Heart left ventricle (tissue), 16 donors: ENCODE measurements at regions not wholly inside any gene's neighbourhood (a gene's known extent, or its start where the extent isn't known, plus 50 kb on each side); places are given as distances from the start of the nearest gene placed in this dataset.

Source experiments
- ATAC-seq, 4 donors: fragments of 200-7000 bp; cut with Tn5 transposase; one replicate each; pipeline ENCODE4 v1.9.1; 2020 to 2022; ENCODE audit warnings: moderate library complexity in 4 of 4, mild to moderate bottlenecking in 3 of 4, moderate number of reproducible peaks in 1 of 4
- DNase-seq, 5 donors: peaks; one replicate each; pipeline ENCODE4 v3.0.0-alpha.2; 2020
- H3K27ac ChIP-seq, 12 donors: fragments of 200-600 bp; sonication (generic) in 4 of 12; one replicate each; pipeline versions ENCODE4 v1.5.0 to v1.8.0; 2016 to 2022; ENCODE audit warnings: mild to moderate bottlenecking in 2 of 12
- H3K27me3 ChIP-seq, 9 donors: fragments of 200-600 bp; sonication (generic) in 2 of 9; one replicate each; pipeline versions ENCODE4 v1.5.1 to v1.8.0; 2016 to 2022; ENCODE audit warnings: mild to moderate bottlenecking in 3 of 9
- H3K36me3 ChIP-seq, 9 donors: fragments of 200-600 bp; sonication (generic) in 2 of 9; one replicate each; pipeline versions ENCODE4 v1.5.0 to v1.8.0; 2018 to 2022; ENCODE audit warnings: mild to moderate bottlenecking in 2 of 9
- H3K4me1 ChIP-seq, 12 donors: fragments of 200-600 bp; sonication (generic) in 4 of 12; one replicate each; pipeline versions ENCODE4 v1.5.0 to v1.8.0; 2016 to 2022; ENCODE audit warnings: mild to moderate bottlenecking in 3 of 12
- H3K4me3 ChIP-seq, 12 donors: fragments of 200-600 bp; sonication (generic) in 4 of 12; one replicate each; pipeline versions ENCODE4 v1.5.0 to v1.8.0; 2017 to 2022; ENCODE audit warnings: mild to moderate bottlenecking in 9 of 12, moderate library complexity in 4 of 12
- H3K9me3 ChIP-seq, 12 donors: fragments of 200-600 bp; sonication (generic) in 4 of 12; one replicate each; pipeline versions ENCODE4 v1.5.0 to v1.8.0; 2016 to 2022; ENCODE audit warnings: mild to moderate bottlenecking in 1 of 12
- POLR2A ChIP-seq, 2 donors: fragments of 450-650 bp; IDR thresholded peaks; one replicate each; pipeline ENCODE4 v1.6.1; 2017; ENCODE audit warnings: antibody characterized with exemption in 2 of 2, mild to moderate bottlenecking in 2 of 2, moderate library complexity in 2 of 2
- WGBS, 4 donors: extraction: QIAGEN DNeasy Blood & Tissue Kit in 2 of 4; methylation state at CpG; one replicate each; pipeline versions ENCODE4 v1.1.5 to v1.1.7; 2013 to 2018; 5-methylcytosine and 5-hydroxymethylcytosine counted together
- intact Hi-C, 10 donors: fragments of 100-400 bp; cut with DNase I; formaldehyde crosslinking; loops; one replicate each; pipeline versions ENCODE4 v1.11.1 to v1.14.2; 2022
- TF ChIP-seq, protein P1 (sequence below), 12 donors: fragments of 200-600 bp; sonication (generic) in 4 of 12; IDR thresholded peaks; one replicate each; pipeline versions ENCODE4 v1.5.0 to v1.8.0; 2018 to 2022; ENCODE audit warnings: antibody characterized with exemption in 12 of 12, mild to moderate bottlenecking in 5 of 12
- donor health status: ischemic (EF 13 %, LVEDD 7.1; RV severe dilation, severe dysfunction).
- donor health status: healthy with polysubstance abuse.
- donor health status: DM: no; HTN: yes; CAD: no.
- donor health status: DM: no; HTN: no; CAD: no.
- donor health status: ischemic (EF 25% LVEDD 6.9; RV normal size, moderate dysfunction).
- donor health status: ischemic (EF 25% LVEDD 5.7; RV mildly dilated, moderate dysfunction).
- donor health status: healthy.
- donor health status: DM: yes; HTN: yes; CAD: no.
- donor health status: ischemic (EF 35%, LVEDD 5.7; RV mildly dilated, moderate dysfunction).
- donor health status: nonischemic (EF 11% LVEDD 7.7; RV severe dilation, severe dysfunction).
- donor health status: DM: yes; HTN: yes; CAD: no.
- donor health status: PGD.
- donor health status: ischemic (EF 29% LVEDD 5.4; RV normal size, mild dysfunction).
- donor health status: nonischemic (EF 23%, LVEDD 6.1; RV moderate dilation, normal function).

DNA sequence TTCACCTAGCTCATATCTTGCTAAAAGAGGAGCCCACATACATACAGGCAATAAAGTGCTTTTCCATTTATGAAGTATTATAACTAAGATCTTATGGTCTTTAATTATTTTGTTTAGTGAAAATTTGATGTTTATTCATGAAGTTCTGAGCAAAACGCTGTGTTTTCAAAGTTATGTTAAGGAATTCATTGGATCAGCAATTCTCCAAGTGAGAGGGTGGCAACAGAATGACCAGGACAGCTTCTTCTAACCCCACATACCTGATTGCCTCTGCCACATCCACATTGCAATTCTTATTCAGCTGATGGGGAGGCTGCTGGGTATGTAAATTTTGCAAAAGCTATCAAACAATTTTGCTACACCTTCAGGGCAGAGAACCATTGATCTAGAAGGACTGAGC is 116.8 kb downstream of the OGFRL1 start:
- H3K4me1 ChIP-seq = peaks cover 5 to 79% (median 51%) of the 10 kb centered on the region in 12 donors
- DNase-seq (no peak), ATAC-seq (no peak)
- no peaks in the 10 kb centered on the region for H3K27me3 ChIP-seq
- H3K36me3 ChIP-seq = peaks cover 0 to 21% (median 0%) of the 10 kb centered on the region in 9 donors
- intact Hi-C loops = no loop called here
- H3K4me3 ChIP-seq = no peak overlapping the region
- TF ChIP-seq POLR2A (IDR thresholded peaks at IDR 0.05) = no peak
- TF ChIP-seq, protein P1, sequence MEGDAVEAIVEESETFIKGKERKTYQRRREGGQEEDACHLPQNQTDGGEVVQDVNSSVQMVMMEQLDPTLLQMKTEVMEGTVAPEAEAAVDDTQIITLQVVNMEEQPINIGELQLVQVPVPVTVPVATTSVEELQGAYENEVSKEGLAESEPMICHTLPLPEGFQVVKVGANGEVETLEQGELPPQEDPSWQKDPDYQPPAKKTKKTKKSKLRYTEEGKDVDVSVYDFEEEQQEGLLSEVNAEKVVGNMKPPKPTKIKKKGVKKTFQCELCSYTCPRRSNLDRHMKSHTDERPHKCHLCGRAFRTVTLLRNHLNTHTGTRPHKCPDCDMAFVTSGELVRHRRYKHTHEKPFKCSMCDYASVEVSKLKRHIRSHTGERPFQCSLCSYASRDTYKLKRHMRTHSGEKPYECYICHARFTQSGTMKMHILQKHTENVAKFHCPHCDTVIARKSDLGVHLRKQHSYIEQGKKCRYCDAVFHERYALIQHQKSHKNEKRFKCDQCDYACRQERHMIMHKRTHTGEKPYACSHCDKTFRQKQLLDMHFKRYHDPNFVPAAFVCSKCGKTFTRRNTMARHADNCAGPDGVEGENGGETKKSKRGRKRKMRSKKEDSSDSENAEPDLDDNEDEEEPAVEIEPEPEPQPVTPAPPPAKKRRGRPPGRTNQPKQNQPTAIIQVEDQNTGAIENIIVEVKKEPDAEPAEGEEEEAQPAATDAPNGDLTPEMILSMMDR (IDR thresholded peaks at IDR 0.05) = no peak
- WGBS, 4 donors = 74 to 86% (median 79%) methylated on average over 1 of the region's 1 CpG
- peak overlapping the region in 8 of 12 donors; percentile 16 to 70 (median 59) for H3K27ac ChIP-seq
- no peaks in the 10 kb centered on the region for H3K9me3 ChIP-seq

DNA sequence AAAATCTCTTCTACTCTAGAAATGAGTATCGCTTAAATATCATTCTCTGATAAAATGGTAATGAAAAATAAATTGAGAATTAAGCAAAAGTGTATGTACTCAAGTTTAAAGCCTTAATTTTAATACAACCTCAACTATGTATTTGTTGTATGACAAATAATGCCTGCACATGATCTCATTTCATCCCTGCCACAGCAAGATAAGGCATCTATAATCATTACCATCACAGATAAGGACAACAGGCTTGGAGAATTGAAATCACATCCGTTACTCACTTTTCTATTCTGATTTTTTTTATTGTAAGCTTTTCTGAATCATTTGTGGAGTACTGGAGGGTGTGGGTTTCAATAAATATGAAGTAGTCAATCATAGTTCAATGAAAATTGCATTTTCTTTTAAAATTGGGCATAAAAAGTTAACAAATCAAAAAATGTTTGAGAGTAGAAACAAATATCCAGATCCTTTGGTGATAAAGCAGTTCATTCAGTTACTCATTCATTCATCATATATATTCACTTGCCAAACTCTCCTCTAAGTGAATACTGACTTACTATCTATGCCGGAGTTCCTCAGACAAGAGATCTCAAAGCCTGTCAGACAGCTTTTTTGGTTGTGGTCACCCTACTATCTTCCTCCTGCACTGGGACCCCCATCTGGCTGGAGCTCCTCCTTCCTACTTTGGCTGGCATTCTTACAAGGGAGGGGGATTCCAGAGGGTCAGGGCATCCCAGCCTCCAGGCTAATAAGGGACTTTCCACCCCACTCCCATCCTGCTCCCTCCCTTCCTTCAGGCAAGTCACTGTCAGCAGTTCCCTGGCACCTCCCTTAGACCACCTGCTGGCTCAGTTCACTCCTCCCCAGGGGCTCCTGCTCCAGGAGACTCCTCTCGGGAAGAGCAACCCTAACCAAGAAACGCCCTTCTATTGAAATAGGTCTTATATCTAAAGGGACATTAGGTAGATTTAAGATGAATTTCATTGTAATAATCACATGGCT is 118.6 kb downstream of the OGFRL1 start:
- DNase-seq (no peak), ATAC-seq (peak in 1 of 4 donors; percentile 52)
- 66 to 74% (median 68%) methylated on average over 5 of the region's 5 CpGs for WGBS, 4 donors
- TF ChIP-seq, protein P1 (IDR thresholded peaks at IDR 0.05) = no peak
- Histone ChIP-seq H3K9me3 (no peaks in the 10 kb centered on the region), H3K27ac (peak overlapping the region in 1 of 12 donors; percentile 11), H3K4me3 (no peak overlapping the region), H3K27me3 (no peaks in the 10 kb centered on the region), H3K36me3 (peaks cover 0 to 25% (median 0%) of the 10 kb centered on the region in 9 donors), H3K4me1 (peaks cover 3 to 85% (median 58%) of the 10 kb centered on the region in 12 donors)
- intact Hi-C loops = no loop called here

DNA sequence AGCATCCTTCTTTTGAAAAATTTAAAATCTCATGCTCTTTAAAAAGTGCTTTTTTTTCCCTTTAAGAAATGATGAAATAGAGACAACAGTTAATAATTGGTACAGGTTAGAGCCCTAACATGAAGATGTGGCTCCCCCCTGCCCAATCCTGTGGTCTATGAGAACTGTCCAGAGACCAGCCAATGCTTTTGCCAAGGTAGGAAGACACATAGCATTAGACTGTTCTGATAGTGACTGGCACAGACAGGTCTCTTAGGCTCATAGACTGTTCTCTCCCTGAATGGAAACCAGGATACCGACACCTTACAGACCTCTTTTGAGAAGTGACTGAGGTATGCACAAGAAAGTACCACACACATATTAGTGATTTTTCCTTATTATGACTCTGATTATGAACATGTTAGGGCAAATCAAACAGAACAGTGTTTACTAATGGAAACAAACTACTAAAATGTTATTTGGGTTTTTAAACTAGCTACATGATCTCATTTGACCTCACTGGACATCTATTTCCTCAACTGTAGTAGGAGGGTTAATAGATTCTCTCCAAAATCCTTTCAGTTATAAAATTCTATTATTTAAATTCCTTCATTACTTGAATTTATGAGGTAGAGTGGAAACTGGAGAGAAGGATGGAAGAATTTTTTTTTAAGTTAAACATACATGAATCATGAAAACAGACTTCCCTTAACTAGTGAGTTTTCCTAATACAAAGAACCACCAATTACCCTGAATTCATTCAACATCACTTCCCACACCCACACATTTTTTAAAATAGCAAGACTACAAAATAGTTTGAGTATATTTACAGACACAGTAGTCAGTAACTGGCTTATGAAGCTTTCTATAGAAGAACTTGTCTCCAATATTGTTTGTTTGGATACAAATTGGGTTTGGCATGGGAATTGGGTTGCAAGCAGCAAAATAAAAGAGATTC is 120.4 kb downstream of the OGFRL1 start:
- no peak for TF ChIP-seq POLR2A (IDR thresholded peaks at IDR 0.05)
- TF ChIP-seq, protein P1 (IDR thresholded peaks at IDR 0.05) = no peak
- DNase-seq = no peak
- 56 to 75% (median 72%) methylated on average over 1 of the region's 1 CpG for WGBS, 4 donors
- Histone ChIP-seq H3K9me3 (no peaks in the 10 kb centered on the region), H3K4me1 (peaks cover 3 to 87% (median 55%) of the 10 kb centered on the region in 12 donors), H3K4me3 (no peak overlapping the region), H3K27me3 (no peaks in the 10 kb centered on the region), H3K36me3 (peaks cover 0 to 29% (median 0%) of the 10 kb centered on the region in 9 donors), H3K27ac (peak overlapping the region in 2 of 12 donors; percentile 10 to 33)
- intact Hi-C loops = no loop called here
- peak in 2 of 4 donors; percentile 22 to 48 for ATAC-seq
